ENCODE measurements at regions not wholly inside any gene's neighbourhood (a gene's known extent, or its start where the extent isn't known, plus 50 kb on each side); places are given as distances from the start of the nearest gene placed in this dataset.
"Not testable (repeated sequence)": the region's sequence is repeated elsewhere in the genome, so short reads cannot be mapped to it uniquely, and the experiment has no call there.

GRCh38 chr1:25020851-25021590, 90.9 kb upstream of the RUNX3 start:
- DNase-seq = no peak

- DNase-seq = no peak
Observed at GRCh38 chr1:25020173-25020845, 90.2 kb upstream of the RUNX3 start.

GRCh38 chr1:25019337-25020172, 89.5 kb upstream of the RUNX3 start:
- DNase-seq = no peak

GRCh38 chr1:25018943-25019336, 88.9 kb upstream of the RUNX3 start:
- no peak for DNase-seq

- no peak for DNase-seq
Observed at GRCh38 chr1:25018110-25018735, 88.1 kb upstream of the RUNX3 start.

- no peak for DNase-seq
Observed at GRCh38 chr1:25017436-25018109, 87.5 kb upstream of the RUNX3 start.

- DNase-seq = no peak
Observed at GRCh38 chr1:25012966-25013962, 83.2 kb upstream of the RUNX3 start.

- no peak for DNase-seq
Observed at GRCh38 chr1:25011943-25012638, 82.0 kb upstream of the RUNX3 start.

- DNase-seq = no peak
Observed at GRCh38 chr1:25011275-25011674, 81.2 kb upstream of the RUNX3 start.

GRCh38 chr1:25009671-25010262, 79.7 kb upstream of the RUNX3 start:
- no peak for DNase-seq

- no peak for DNase-seq
Observed at GRCh38 chr1:25008192-25008485, 78.1 kb upstream of the RUNX3 start.

GRCh38 chr1:25007390-25008191, 77.5 kb upstream of the RUNX3 start:
- DNase-seq = not testable (repeated sequence)

- no peak for DNase-seq
Observed at GRCh38 chr1:25006770-25007169, 76.7 kb upstream of the RUNX3 start.

- no peak for DNase-seq
Observed at GRCh38 chr1:25004355-25004754, 74.3 kb upstream of the RUNX3 start.

- DNase-seq = no peak
Observed at GRCh38 chr1:25003457-25004190, 73.5 kb upstream of the RUNX3 start.

GRCh38 chr1:25003000-25003399, 72.9 kb upstream of the RUNX3 start:
- no peak for DNase-seq

- no peak for DNase-seq
Observed at GRCh38 chr1:25001125-25001915, 71.2 kb upstream of the RUNX3 start.

- no peak for DNase-seq
Observed at GRCh38 chr1:24999906-25000305, 69.8 kb upstream of the RUNX3 start.

Data from right forelimb (tissue), 1 donor.